ENCODE measurements at regions not wholly inside any gene's neighbourhood (a gene's known extent, or its start where the extent isn't known, plus 50 kb on each side); places are given as distances from the start of the nearest gene placed in this dataset.

DNA sequence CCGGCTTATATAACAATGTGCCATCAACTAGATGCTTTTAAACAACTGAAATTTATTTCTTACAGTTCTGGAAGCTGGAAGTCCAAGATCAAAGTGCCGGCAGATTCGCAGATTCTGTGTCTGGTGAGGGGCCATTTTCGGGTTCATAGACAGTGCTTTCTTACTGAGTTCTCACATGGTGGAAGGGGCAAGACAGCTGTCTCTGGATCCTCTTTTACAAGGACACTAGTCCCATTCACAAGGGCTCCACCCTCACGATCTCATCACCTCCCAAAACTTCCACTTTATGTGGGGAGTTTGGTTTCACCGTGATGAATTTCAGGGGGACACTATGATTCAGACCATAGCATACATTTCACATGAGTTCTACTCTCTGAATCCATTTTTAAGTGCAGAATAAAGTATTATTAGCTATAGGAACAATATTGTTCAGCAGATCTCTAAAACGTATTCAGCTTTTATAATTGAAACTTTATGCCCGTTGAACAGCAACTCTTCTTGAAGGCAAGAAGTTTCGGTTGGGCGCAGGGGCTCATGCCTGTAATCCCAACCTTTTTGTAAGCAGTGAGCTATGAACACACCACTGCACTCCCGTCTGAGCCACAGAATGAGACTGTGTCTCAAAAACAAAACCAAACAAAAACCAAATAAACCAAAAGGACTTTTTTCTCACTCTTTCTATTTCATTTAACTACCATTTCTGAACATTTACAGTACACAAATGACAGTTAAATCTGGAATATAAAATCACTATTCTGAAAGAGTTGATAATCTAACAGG lies 502.8 kb downstream of the CMPK2 start:
- TF ChIP-seq POLR2A (IDR thresholded peaks at IDR 0.05) (no peak), CTCF (IDR thresholded peaks at IDR 0.05) (no peak)

Measured in Peyer's patch (tissue), 4 donors.